ENCODE measurements at regions not wholly inside any gene's neighbourhood (a gene's known extent, or its start where the extent isn't known, plus 50 kb on each side); places are given as distances from the start of the nearest gene placed in this dataset.

GRCh38 chr9:135209136-135209535 lies 121.7 kb downstream of the OLFM1 start:
- DNase-seq (ENCODE audit: extremely low read depth in 1 of 4, low spot score in 3 of 4), result no peak
- H3K9me1 ChIP-seq (ENCODE audit: control insufficient read depth, insufficient read depth, low read length), result no peaks in the 10 kb centered on the region
- no peaks in the 10 kb centered on the region for H3K36me3 ChIP-seq (ENCODE audit: control insufficient read depth, insufficient read depth, low read length)
- intact Hi-C loops (cut with micrococcal nuclease) (no loop called here), in situ Hi-C loops (cut with MboI) (no loop called here)
- TF ChIP-seq TARDBP (IDR thresholded peaks at IDR 0.05), result no peak
- no peak for TF ChIP-seq XRCC3 (IDR thresholded peaks at IDR 0.05)
- TF ChIP-seq RFX1 (IDR thresholded peaks at IDR 0.05), result no peak
- TF ChIP-seq MLLT1 (IDR thresholded peaks at IDR 0.05), result no peak
- no peak overlapping the region for H3K9ac ChIP-seq (ENCODE audit: insufficient read depth in 1 of 2, low read depth in 2 of 2, low read length in 2 of 2)
- no peaks in the 10 kb centered on the region for H4K20me1 ChIP-seq (replicated peaks; ENCODE audit: control insufficient read depth, insufficient read depth, low read length)
- no peak overlapping the region for H3K4me3 ChIP-seq
- H3K4me2 ChIP-seq (ENCODE audit: insufficient read depth, low read length), result no peak overlapping the region
- ChIA-PET POLR2A (no interaction called here), CTCF (ENCODE audit: low intra/inter-chr PET ratio) (no interaction called here)
- H3K9me3 ChIP-seq (replicated peaks; ENCODE audit: control insufficient read depth, insufficient read depth, low read depth, low read length), result no peaks in the 10 kb centered on the region; the same call in 1 of the 2 replicates
- WGBS (ENCODE audit: insufficient coverage, low coverage, missing lambda C conversion rate), result 4% methylated on average over 6 of the region's 7 CpGs
- no peaks in the 10 kb centered on the region for H3K79me2 ChIP-seq (ENCODE audit: control insufficient read depth, insufficient read depth, low read length)
- H2AFZ ChIP-seq (ENCODE audit: low read depth, low read length), result no peak overlapping the region
- no peak overlapping the region for H3K27ac ChIP-seq (ENCODE audit: extremely low read depth, low read depth, low read length)
- no peak for ATAC-seq
- no peak for FAIRE-seq
- H3K4me1 ChIP-seq (replicated peaks in 1 of 2; ENCODE audit: control insufficient read depth in 2 of 2, insufficient read depth in 2 of 2, low read length in 2 of 2), result no peaks in the 10 kb centered on the region
- H3K27me3 ChIP-seq (ENCODE audit: control insufficient read depth in 2 of 2, insufficient read depth in 2 of 2, low read length in 2 of 2), result peaks cover 0 to 15% of the 10 kb centered on the region in 2 experiments; a peak in 2 of 5 replicates
- no TSS peak for BruUV-seq (replicated peaks)

- no peak for DNase-seq (ENCODE audit: extremely low read depth in 1 of 4, low spot score in 3 of 4)
- intact Hi-C loops (cut with micrococcal nuclease), result no loop called here
- H3K9ac ChIP-seq (ENCODE audit: insufficient read depth in 1 of 2, low read depth in 2 of 2, low read length in 2 of 2), result no peak overlapping the region
- no peak for TF ChIP-seq CCAR2 (IDR thresholded peaks at IDR 0.05; ENCODE audit: low read depth, low read length)
- TF ChIP-seq, protein P1, sequence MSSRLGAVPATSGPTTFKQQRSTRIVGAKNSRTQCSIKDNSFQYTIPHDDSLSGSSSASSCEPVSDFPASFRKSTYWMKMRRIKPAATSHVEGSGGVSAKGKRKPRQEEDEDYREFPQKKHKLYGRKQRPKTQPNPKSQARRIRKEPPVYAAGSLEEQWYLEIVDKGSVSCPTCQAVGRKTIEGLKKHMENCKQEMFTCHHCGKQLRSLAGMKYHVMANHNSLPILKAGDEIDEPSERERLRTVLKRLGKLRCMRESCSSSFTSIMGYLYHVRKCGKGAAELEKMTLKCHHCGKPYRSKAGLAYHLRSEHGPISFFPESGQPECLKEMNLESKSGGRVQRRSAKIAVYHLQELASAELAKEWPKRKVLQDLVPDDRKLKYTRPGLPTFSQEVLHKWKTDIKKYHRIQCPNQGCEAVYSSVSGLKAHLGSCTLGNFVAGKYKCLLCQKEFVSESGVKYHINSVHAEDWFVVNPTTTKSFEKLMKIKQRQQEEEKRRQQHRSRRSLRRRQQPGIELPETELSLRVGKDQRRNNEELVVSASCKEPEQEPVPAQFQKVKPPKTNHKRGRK (tag; IDR thresholded peaks at IDR 0.05), result no peak
- CTCF ChIA-PET (ENCODE audit: low intra/inter-chr PET ratio), result no interaction called here
- no peak for FAIRE-seq
- 0% methylated on average over 2 of the region's 2 CpGs for WGBS (ENCODE audit: insufficient coverage, low coverage, missing lambda C conversion rate)
- H3K27me3 ChIP-seq (ENCODE audit: control insufficient read depth in 2 of 2, insufficient read depth in 2 of 2, low read length in 2 of 2), result peaks cover 3 to 18% of the 10 kb centered on the region in 2 experiments; a peak in 3 of 5 replicates
- H3K4me1 ChIP-seq (replicated peaks in 1 of 2; ENCODE audit: control insufficient read depth in 2 of 2, insufficient read depth in 2 of 2, low read length in 2 of 2), result no peaks in the 10 kb centered on the region
- no peak overlapping the region for H3K4me2 ChIP-seq (ENCODE audit: insufficient read depth, low read length)
- POLR2A ChIA-PET, result no interaction called here
- H3K27ac ChIP-seq (ENCODE audit: extremely low read depth, low read depth, low read length), result no peak overlapping the region
- in situ Hi-C loops (cut with MboI), result no loop called here
- H3K4me3 ChIP-seq, result no peak overlapping the region
- H3K36me3 ChIP-seq (ENCODE audit: control insufficient read depth, insufficient read depth, low read length), result no peaks in the 10 kb centered on the region
- H4K20me1 ChIP-seq (replicated peaks; ENCODE audit: control insufficient read depth, insufficient read depth, low read length), result no peaks in the 10 kb centered on the region
- no peaks in the 10 kb centered on the region for H3K79me2 ChIP-seq (ENCODE audit: control insufficient read depth, insufficient read depth, low read length)
- no peaks in the 10 kb centered on the region for H3K9me1 ChIP-seq (ENCODE audit: control insufficient read depth, insufficient read depth, low read length)
- no peak overlapping the region for H2AFZ ChIP-seq (ENCODE audit: low read depth, low read length)
- no peak for ATAC-seq
- H3K9me3 ChIP-seq (replicated peaks; ENCODE audit: control insufficient read depth, insufficient read depth, low read depth, low read length), result no peaks in the 10 kb centered on the region; the same call in 1 of the 2 replicates
- no TSS peak for BruUV-seq (replicated peaks)
These were observed 122.4 kb downstream of the OLFM1 start for GRCh38 chr9:135209852-135210251.

Measured in K562 (cell line).